Chondrocyte (in vitro differentiated cells): ENCODE measurements at regions not wholly inside any gene's neighbourhood (a gene's known extent, or its start where the extent isn't known, plus 50 kb on each side); places are given as distances from the start of the nearest gene placed in this dataset.
A peak's percentile ranks its signal among the peaks of the same experiment; 100 is the strongest.

ENCODE experiments used
- DNase-seq: peaks from one replicate; pipeline ENCODE4 v3.0.0; 2021; ENCODE audit warnings: mixed read lengths, low spot score
- H3K27ac Mint-ChIP-seq: one replicate; pipeline ENCODE4 v1.8.0; 2021; ENCODE audit warnings: mild to moderate bottlenecking, moderate library complexity, mixed read lengths; ENCODE audit not compliant: unreplicated experiment
- H3K27me3 Mint-ChIP-seq: 2 replicates; pipeline ENCODE4 v1.8.0; 2021; ENCODE audit warnings: low read depth, mixed read lengths
- H3K36me3 Mint-ChIP-seq: 2 replicates; pipeline ENCODE4 v1.8.0; 2021; ENCODE audit warnings: low read depth, mixed read lengths
- H3K4me1 Mint-ChIP-seq: 2 replicates; pipeline ENCODE4 v1.8.0; 2021; ENCODE audit warnings: low read depth, mild to moderate bottlenecking, mixed read lengths
- H3K4me3 Mint-ChIP-seq: one replicate; pipeline ENCODE4 v1.8.0; 2021; ENCODE audit warnings: mild to moderate bottlenecking, moderate library complexity, mixed read lengths; ENCODE audit not compliant: unreplicated experiment
- H3K9me3 Mint-ChIP-seq: 2 replicates; pipeline ENCODE4 v1.8.0; 2021; ENCODE audit warnings: low read depth, mixed read lengths
- CTCF ChIP-seq: fragments of 200-600 bp; sonication (generic); IDR thresholded peaks from 2 replicates; pipeline ENCODE4 v1.5.0; 2021; ENCODE audit warnings: antibody characterized with exemption, mild to moderate bottlenecking, moderate library complexity

GRCh38 chr2:215777465-215778044, 235.8 kb downstream of the MREG start:
- H3K36me3 Mint-ChIP-seq, result peaks cover 2% of the 10 kb centered on the region
- no peak for TF ChIP-seq CTCF
- peaks cover 68% of the 10 kb centered on the region for H3K4me1 Mint-ChIP-seq
- H3K27ac Mint-ChIP-seq, result no peak overlapping the region
- no peaks in the 10 kb centered on the region for H3K27me3 Mint-ChIP-seq
- no peak overlapping the region for H3K4me3 Mint-ChIP-seq
- DNase-seq, result no peak
- no peaks in the 10 kb centered on the region for H3K9me3 Mint-ChIP-seq

- H3K27me3 Mint-ChIP-seq, result no peaks in the 10 kb centered on the region
- no peak for DNase-seq
- H3K27ac Mint-ChIP-seq, result peak overlapping the region; percentile 29
- H3K4me1 Mint-ChIP-seq, result peaks cover 66% of the 10 kb centered on the region
- H3K36me3 Mint-ChIP-seq, result peaks cover 2% of the 10 kb centered on the region
- TF ChIP-seq CTCF, result no peak
- H3K9me3 Mint-ChIP-seq, result no peaks in the 10 kb centered on the region
- H3K4me3 Mint-ChIP-seq, result no peak overlapping the region
Observed at GRCh38 chr2:215775106-215775505, 238.2 kb downstream of the MREG start.

GRCh38 chr2:215773728-215774127, 239.6 kb downstream of the MREG start:
- H3K27ac Mint-ChIP-seq, result peak overlapping the region; percentile 91
- H3K9me3 Mint-ChIP-seq, result no peaks in the 10 kb centered on the region
- H3K27me3 Mint-ChIP-seq, result no peaks in the 10 kb centered on the region
- no peak overlapping the region for H3K4me3 Mint-ChIP-seq
- peaks cover 67% of the 10 kb centered on the region for H3K4me1 Mint-ChIP-seq
- H3K36me3 Mint-ChIP-seq, result peaks cover 2% of the 10 kb centered on the region
- no peak for DNase-seq
- no peak for TF ChIP-seq CTCF

- no peak for DNase-seq
- peak overlapping the region; percentile 37 for H3K4me3 Mint-ChIP-seq
- H3K27me3 Mint-ChIP-seq, result no peaks in the 10 kb centered on the region
- peak overlapping the region; percentile 91 for H3K27ac Mint-ChIP-seq
- H3K36me3 Mint-ChIP-seq, result peaks cover 2% of the 10 kb centered on the region
- TF ChIP-seq CTCF, result peak; percentile 38
- peaks cover 75% of the 10 kb centered on the region for H3K4me1 Mint-ChIP-seq
- H3K9me3 Mint-ChIP-seq, result peaks cover 6% of the 10 kb centered on the region
Observed at GRCh38 chr2:215772634-215773563, 240.5 kb downstream of the MREG start.

- H3K36me3 Mint-ChIP-seq, result peaks cover 4% of the 10 kb centered on the region
- H3K4me1 Mint-ChIP-seq, result peaks cover 71% of the 10 kb centered on the region
- H3K4me3 Mint-ChIP-seq, result no peak overlapping the region
- H3K9me3 Mint-ChIP-seq, result peaks cover 13% of the 10 kb centered on the region
- H3K27ac Mint-ChIP-seq, result peak overlapping the region; percentile 91
- TF ChIP-seq CTCF, result no peak
- H3K27me3 Mint-ChIP-seq, result no peaks in the 10 kb centered on the region
- DNase-seq, result no peak
Observed at GRCh38 chr2:215772003-215772402, 241.3 kb downstream of the MREG start.
